Astrocyte (in vitro differentiated cells and primary cell): ENCODE measurements at regions not wholly inside any gene's neighbourhood (a gene's known extent, or its start where the extent isn't known, plus 50 kb on each side); places are given as distances from the start of the nearest gene placed in this dataset.

Experiments
- CTCF ChIP-seq: IDR thresholded peaks from 2 replicates; pipeline ENCODE4 v1.5.1; 2011; ENCODE audit warnings: low read depth, mild to moderate bottlenecking, inconsistent platforms, low read length, moderate library complexity; ENCODE audit not compliant: insufficient read depth
- EZH2 ChIP-seq: IDR thresholded peaks from 2 replicates; pipeline ENCODE4 v1.6.1; 2012; ENCODE audit warnings: mild to moderate bottlenecking, low read length, inconsistent platforms; ENCODE audit not compliant: insufficient read depth

DNA sequence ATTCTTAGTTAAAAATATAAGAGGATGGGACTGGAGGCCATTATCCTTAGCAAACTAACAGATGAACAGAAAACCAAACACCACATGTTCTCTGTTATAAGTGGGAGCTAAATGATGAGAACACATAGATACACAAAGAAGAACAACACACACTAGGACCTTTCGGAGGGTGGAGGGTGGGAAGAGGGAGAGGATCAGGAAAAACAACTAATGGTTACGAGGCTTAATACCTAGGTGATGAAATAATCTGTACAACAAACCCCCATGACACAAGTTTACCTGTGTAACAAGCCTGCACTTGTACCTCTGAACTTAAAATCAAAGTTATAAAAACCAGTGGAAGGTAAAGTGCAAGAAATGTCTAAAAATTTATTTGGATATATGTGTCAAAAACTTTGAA is 1047.4 kb upstream of the C9orf72 start:
- no peak for TF ChIP-seq CTCF
- TF ChIP-seq EZH2: no peak
